SIG-M5 treated with dmso at 0.1 percent for 504 hours (cell line): ENCODE measurements at regions not wholly inside any gene's neighbourhood (a gene's known extent, or its start where the extent isn't known, plus 50 kb on each side); places are given as distances from the start of the nearest gene placed in this dataset.

ENCODE experiments used
- DNase-seq: peaks from one replicate; lab custom pipeline; 2025; ENCODE audit not compliant: unreplicated experiment; lab: John Stamatoyannopoulos, UW

GRCh38 chr1:29515170-29515955 is 279.0 kb downstream of the PTPRU start:
- DNase-seq, result no peak

DNA sequence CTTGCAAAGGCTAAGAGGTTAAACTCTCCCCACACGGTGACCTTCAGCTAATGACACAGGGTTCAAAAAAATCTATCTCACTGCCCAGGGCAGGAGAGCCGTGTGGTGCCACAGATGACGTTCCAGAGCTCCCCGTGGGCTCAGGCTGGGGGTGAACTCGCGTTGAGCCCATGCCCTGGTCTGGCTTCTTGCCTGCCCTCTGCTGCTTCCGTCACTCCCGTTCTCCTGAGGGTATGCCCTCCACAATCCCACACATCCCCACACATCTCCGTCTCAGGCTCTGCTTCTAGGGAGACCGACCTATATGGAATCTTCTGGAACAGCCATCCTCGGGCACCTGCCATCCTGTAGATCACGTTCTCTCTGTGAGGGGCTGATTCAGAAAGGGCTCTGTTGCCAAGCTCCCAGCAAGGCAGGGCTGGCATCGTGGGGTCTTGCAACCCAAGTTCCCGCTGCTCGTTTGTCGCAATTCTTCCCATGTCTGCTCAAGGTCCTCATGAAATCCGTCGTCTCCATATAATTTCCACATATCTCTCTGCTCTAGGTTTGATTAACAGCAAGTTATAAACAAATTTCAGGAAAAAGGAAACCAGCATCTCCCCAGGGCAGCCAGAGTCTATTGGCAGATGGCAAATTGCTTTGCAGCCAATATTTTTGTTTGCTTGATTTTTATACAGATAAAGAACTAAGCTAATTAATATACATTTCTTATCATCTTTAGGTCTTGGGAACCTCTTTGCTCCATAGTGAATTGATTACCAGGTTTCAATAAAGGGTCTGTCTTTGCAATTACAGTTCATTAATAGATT is 278.2 kb downstream of the PTPRU start:
- DNase-seq, result no peak

DNA sequence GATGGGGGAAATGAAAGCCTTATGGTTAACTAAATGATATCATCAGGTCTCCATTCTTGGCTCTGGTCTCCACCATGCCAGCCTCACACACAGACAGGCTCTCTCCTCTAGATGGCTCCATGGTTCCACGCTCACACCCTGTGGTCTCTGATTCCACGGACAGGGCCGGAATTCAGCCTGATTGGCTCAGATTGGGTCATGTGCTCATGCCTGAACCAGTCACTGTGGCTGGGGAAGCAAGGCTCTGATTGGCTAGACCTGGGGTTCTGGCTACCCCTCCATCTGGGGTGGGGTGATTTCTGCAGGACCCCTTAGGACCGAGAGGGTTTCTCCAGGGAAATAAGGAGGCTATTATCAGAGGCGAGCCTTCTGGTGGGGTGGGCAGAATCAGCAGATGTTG is 277.0 kb downstream of the PTPRU start:
- peak; percentile 19 for DNase-seq

DNA sequence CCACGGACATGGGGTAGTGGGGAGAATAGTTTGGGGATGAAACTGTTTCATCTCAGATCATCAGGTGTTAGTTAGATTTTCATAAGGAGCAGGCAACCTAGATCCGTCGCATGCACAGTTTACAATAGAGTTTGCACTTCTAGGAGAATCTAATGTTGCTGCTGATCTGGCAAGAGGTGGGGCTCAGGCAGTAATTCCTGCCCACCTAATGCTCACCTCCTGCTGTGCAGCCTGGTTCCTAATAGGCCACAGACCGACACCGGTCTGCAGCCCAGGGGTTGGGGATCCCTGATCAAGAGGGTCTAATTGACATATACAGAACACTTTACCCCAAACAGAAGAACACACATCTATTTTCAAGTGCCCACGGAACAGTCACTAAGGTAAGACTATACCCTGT is 275.1 kb downstream of the PTPRU start:
- no peak for DNase-seq

GRCh38 chr1:29508458-29509107 is 272.3 kb downstream of the PTPRU start:
- no peak for DNase-seq

DNA sequence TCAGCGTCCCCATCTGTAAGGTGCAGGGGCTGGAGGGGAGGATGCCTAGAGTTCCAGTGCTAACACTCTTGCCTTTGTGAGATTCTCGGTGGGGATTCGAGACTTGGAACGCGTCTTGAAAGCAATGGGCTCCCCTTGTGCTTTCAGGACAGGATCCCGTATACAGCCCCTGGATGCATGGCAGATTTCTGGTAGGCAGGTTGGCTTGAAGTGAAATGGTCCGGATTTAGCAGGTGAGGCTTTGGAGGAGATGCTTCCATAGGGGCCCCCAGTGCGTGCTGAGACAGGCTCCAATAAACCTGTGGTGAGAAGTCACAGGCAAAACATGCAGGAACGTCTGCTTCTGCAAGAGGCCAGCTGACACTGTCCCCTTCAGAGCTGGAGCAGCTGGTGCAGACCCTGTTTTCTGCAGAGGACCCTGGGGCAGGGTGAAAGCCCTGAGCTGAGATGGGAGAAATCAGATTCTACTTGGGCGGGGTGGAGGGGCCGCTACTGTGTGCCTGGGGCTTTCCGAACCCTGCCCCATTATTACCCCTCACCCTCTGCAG is 270.4 kb downstream of the PTPRU start:
- DNase-seq, result no peak

GRCh38 chr1:29505532-29506220 is 269.4 kb downstream of the PTPRU start:
- DNase-seq, result no peak

DNA sequence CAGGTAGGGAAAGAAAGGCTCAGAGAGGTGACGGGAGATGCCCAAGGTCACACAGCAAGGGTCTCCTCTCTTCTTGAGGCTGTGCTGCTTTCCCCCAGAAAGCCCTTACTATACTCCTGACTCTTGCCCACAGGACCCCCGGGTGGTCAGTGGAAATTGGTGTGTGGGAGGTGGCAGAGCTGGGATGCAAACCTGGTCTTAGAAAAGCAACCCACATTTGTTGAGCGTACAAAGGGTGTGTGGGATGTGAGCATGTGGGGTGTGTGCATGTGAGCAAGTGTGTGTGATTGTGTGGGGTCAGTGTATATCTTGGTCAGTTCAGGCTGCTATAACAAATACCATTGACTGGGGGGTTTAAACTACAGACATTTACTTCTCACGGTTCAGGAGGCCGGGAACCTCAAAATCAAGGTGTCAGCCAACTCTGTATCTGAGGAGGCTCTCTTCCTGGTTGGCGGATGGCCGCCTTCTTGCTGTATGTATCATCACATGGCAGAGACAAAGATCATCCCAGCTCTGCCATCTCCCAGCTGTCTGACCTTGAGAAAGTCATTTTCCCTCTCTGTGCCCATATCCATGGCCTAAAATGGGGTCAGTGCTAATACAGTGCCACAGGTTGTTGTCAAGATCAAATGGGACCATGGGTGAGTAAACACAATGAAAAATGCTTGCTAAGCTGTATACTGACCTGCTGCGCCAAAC is 268.5 kb downstream of the PTPRU start:
- no peak for DNase-seq

- no peak for DNase-seq
Observed at GRCh38 chr1:29504196-29504595, 267.9 kb downstream of the PTPRU start.

DNA sequence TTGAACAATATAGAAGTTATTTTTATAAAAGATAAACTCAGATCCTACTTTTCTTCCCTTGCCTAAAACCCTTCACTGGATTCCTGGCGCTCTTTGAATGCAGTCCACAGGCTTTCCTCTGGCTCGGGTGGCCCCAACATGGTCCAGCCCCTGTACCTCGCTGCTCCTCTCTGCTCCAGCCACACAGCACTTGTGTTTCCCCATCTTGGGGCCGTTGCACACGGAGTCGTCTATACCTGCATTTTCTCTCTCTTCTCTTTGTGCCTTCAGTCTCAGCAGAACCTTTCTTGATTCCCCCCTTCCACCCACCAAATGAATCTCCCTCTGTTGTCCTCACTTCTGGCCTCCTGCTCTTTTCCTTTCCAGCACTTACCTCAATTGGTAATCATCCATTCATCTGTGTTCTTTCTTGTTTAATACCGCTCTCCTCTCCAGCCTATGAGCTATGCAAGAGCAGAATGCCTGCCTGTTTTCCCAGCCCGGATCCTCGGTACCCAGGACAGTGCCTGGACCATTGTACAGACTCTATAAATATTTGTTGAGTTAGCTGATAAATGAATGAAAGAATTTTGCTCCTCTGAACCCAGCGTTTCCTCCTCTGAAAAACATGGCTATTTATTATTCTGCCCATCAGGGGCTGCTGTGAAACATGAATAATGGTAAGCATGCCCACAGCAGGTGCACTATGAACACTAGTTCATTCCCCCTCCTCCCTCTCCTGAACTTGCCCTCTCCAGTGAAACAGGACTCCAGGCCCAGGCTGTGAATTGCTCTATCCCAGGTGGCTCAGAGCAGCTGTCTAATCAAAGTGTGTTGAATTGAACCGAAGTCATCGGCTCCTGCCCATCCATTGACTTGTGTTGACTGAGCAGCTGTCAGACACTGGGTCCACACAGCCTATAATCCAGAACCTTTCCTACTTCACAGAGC is 266.9 kb downstream of the PTPRU start:
- DNase-seq, result no peak

DNA sequence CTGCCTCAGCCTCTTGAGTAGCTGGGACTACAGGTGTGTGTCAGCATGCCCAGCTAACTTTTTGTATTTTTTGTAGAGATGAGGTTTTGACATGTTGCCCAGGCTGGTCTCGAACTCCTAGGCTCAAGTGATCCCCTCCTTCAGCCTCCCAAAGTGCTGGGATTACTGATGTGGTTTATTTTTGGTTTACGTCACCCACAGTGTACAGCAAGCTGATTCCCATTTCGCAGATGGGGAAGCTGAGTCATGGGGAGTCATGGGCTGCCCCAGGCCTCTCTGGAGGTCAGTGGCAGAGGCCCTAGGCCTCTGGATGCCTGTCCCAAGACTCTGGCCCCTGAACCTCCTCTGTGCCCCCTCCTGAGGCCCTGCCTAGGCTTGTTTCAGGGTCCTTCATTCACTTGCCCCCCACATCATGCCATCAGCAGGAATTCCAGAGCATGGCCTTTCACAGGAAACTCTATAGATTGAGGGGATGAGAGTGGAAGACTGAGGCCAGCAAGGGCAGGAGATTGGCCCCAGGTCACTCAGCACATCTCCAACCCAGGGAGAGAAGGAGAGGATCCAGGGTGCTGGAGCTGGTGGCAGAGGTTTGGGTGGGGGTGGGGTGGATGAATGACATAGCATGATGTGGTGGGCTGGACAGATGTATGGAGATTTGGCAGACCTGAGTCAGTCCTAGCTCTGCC is 266.0 kb downstream of the PTPRU start:
- DNase-seq, result no peak

GRCh38 chr1:29501227-29501976 is 265.1 kb downstream of the PTPRU start:
- no peak for DNase-seq

GRCh38 chr1:29500651-29501050 is 264.3 kb downstream of the PTPRU start:
- DNase-seq, result no peak

DNA sequence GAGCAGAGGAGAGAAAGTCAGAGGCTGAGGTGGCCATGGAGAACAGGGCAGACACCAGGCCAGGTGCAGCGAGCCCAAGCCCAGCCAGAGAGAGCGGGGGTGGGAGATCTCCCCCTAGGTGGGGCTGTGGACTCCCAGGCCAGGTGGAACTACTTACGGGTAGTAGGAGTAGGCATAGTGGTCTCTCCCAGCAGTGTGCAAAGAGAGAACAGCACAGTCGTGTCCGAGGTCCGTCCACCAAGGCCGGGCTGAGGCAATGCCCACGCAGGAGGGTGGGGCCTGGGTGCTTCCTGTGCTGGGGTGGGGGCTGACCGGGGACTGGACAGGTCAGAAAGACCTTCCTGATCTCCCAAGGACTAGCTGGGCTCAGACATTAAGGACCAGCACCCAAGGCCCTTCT is 263.7 kb downstream of the PTPRU start:
- DNase-seq, result no peak

GRCh38 chr1:29499104-29499650 is 262.9 kb downstream of the PTPRU start:
- no peak for DNase-seq

DNA sequence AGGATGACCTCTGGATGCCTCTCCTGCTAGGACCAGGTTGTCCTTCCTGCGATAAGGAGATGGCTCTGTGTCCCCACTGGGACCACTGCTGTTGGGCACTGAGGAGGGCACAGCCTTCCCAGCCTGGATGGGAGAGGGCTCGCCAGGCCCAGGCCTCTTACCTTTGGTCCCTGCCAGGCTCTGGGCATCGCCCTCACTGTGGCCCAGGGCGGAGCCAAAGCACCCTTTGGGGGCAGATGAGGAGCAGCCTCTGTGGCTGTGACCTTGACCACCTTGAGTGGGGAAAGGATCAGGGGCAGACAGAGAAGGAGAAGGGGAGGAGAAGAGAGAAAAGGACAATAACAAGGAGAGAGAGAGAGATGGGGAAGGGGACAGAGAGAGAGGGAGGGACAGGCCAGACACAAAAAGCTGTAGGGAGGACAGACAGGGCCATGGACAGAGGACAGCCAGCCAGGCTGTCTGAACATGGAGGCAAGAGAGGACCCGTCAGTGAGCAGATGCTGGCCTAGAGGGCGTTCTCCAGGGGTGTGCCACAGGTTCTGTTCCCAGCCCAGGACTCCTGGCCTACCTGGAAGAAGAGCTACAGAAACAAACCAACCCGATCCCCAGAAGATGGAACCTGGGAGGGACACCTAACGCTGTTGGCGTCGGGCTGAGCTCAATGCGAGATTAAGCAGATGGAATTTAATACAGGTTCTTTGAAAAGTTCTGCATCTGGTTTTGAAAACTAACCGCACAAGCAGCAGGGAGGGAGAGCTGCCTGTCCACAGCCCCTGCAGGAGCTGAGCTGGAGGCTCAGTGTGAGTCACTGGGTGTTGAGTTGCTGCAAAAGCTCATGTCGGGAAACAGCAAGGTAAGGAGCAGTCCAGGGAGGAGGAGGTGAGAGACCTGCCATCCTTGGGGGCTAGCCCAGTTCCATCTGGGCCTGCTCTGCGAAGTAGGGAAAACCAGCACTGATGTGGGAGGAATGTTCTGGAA is 262.1 kb downstream of the PTPRU start:
- DNase-seq, result no peak
